GM23338 (cell line): ENCODE measurements at regions not wholly inside any gene's neighbourhood (a gene's known extent, or its start where the extent isn't known, plus 50 kb on each side); places are given as distances from the start of the nearest gene placed in this dataset.

ENCODE experiments used
- ATAC-seq: fragments of 200-7000 bp; cut with Tn5 transposase; 3 replicates; pipeline ENCODE4 v1.9.1; 2020
- DNase-seq: peaks from one replicate; pipeline ENCODE4 v3.0.0-alpha.2; 2015; ENCODE audit warnings: low spot score
- H2AFZ ChIP-seq: fragments of 200-600 bp; sonication (generic); 2 replicates; pipeline ENCODE4 v1.8.0; 2016; ENCODE audit warnings: antibody characterized with exemption, mild to moderate bottlenecking, moderate library complexity
- H3F3A ChIP-seq: fragments of 200-600 bp; sonication (generic); replicated peaks from 2 replicates; pipeline ENCODE4 v1.8.0; 2017; ENCODE audit warnings: antibody characterized with exemption, mixed run types, low read depth
- H3K27ac ChIP-seq: fragments of 200-600 bp; sonication (generic); 2 replicates; pipeline ENCODE4 v1.6.1; 2016; ENCODE audit warnings: low read depth
- H3K27me3 ChIP-seq: fragments of 200-600 bp; sonication (generic); 2 replicates; pipeline ENCODE4 v1.8.0; 2016; ENCODE audit warnings: mild to moderate bottlenecking, mixed run types, moderate library complexity; ENCODE audit not compliant: insufficient read depth
- H3K36me3 ChIP-seq: fragments of 200-600 bp; sonication (generic); 2 replicates; pipeline ENCODE4 v1.8.0; 2016; ENCODE audit warnings: mild to moderate bottlenecking; ENCODE audit not compliant: insufficient read depth
- H3K4me1 ChIP-seq: fragments of 200-600 bp; sonication (generic); 2 replicates; pipeline ENCODE4 v1.8.0; 2016; ENCODE audit warnings: mild to moderate bottlenecking, moderate library complexity; ENCODE audit not compliant: insufficient read depth
- H3K4me2 ChIP-seq: fragments of 200-600 bp; sonication (generic); 2 replicates; pipeline ENCODE4 v1.7.1; 2017; ENCODE audit warnings: mixed run types
- H3K4me3 ChIP-seq: fragments of 200-600 bp; sonication (generic); 2 replicates; pipeline ENCODE4 v1.6.1; 2016; ENCODE audit warnings: mixed run types
- H3K79me2 ChIP-seq: fragments of 200-600 bp; sonication (generic); replicated peaks from 2 replicates; pipeline ENCODE4 v1.8.0; 2017; ENCODE audit warnings: mild to moderate bottlenecking; ENCODE audit not compliant: insufficient read depth
- H3K9me2 ChIP-seq: fragments of 200-600 bp; sonication (generic); 2 replicates; pipeline ENCODE4 v1.8.0; 2017; ENCODE audit not compliant: insufficient read depth
- H4K20me1 ChIP-seq: fragments of 200-600 bp; sonication (generic); replicated peaks from 2 replicates; pipeline ENCODE4 v1.8.0; 2017; ENCODE audit warnings: mild to moderate bottlenecking; ENCODE audit not compliant: insufficient read depth
- H3K27ac Mint-ChIP-seq: 2 replicates; pipeline ENCODE4 v1.8.0; 2020; ENCODE audit warnings: inconsistent platforms, mild to moderate bottlenecking, moderate library complexity, mixed read lengths
- H3K27me3 Mint-ChIP-seq: 3 replicates; pipeline ENCODE4 v1.8.0; 2022; ENCODE audit warnings: low read depth, mild to moderate bottlenecking, moderate library complexity, mixed read lengths, inconsistent platforms; ENCODE audit not compliant: insufficient read depth, poor library complexity
- H3K36me3 Mint-ChIP-seq: 3 replicates; pipeline ENCODE4 v1.8.0; 2021; ENCODE audit warnings: low read depth, mild to moderate bottlenecking, inconsistent platforms, moderate library complexity, mixed read lengths
- H3K4me1 Mint-ChIP-seq: 3 replicates; pipeline ENCODE4 v1.8.0; 2020; ENCODE audit warnings: mild to moderate bottlenecking, inconsistent platforms, mixed read lengths
- H3K4me3 Mint-ChIP-seq: 3 replicates; pipeline ENCODE4 v1.8.0; 2021; ENCODE audit warnings: moderate library complexity, mild to moderate bottlenecking, inconsistent platforms, mixed read lengths
- H3K9me3 Mint-ChIP-seq: 3 replicates; pipeline ENCODE4 v1.8.0; 2020; ENCODE audit warnings: moderate library complexity, mild to moderate bottlenecking, inconsistent platforms, mixed read lengths
- CREB1 ChIP-seq: fragments of 250-450 bp; sonication (Bioruptor Pico); IDR thresholded peaks from 2 replicates; pipeline ENCODE4 v1.5.0; 2020; ENCODE audit warnings: low read depth, mild to moderate bottlenecking, moderate library complexity
- CTCF ChIP-seq, 2 experiments: fragments of 200-600 bp in 1 of 2; sonication (generic) in 1 of 2; conservative IDR thresholded peaks; 2 replicates each; pipeline versions ENCODE4 v1.5.1 to v1.6.1; 2016 to 2017; ENCODE audit warnings: antibody characterized with exemption in 2 of 2, low read depth in 2 of 2, mild to moderate bottlenecking in 2 of 2, moderate library complexity in 1 of 2
- ETS1 ChIP-seq: IDR thresholded peaks from 2 replicates; pipeline ENCODE4 v1.6.1; 2016; ENCODE audit warnings: antibody characterized with exemption
- EZH2 ChIP-seq: fragments of 200-600 bp; sonication (generic); IDR thresholded peaks from one replicate; pipeline ENCODE4 v1.8.0; 2017; ENCODE audit warnings: antibody characterized with exemption, mild to moderate bottlenecking, low read depth; ENCODE audit not compliant: unreplicated experiment
- JUNB ChIP-seq: IDR thresholded peaks from one replicate; pipeline ENCODE4 v1.6.1; 2016; ENCODE audit warnings: antibody characterized with exemption; ENCODE audit not compliant: unreplicated experiment
- NANOG ChIP-seq: IDR thresholded peaks from 2 replicates; pipeline ENCODE4 v1.6.1; 2016; ENCODE audit warnings: antibody characterized with exemption, borderline replicate concordance
- POLR2AphosphoS5 ChIP-seq: IDR thresholded peaks from 2 replicates; pipeline ENCODE4 v1.6.1; 2016; ENCODE audit warnings: antibody characterized with exemption, low read depth
- REST ChIP-seq: IDR thresholded peaks from one replicate; pipeline ENCODE4 v1.6.1; 2018; ENCODE audit warnings: antibody characterized with exemption; ENCODE audit not compliant: unreplicated experiment
- ZNF114 ChIP-seq: fragments of 250-450 bp; sonication (Bioruptor Pico); IDR thresholded peaks from 2 replicates; pipeline ENCODE4 v1.5.0; 2020; ENCODE audit warnings: mild to moderate bottlenecking, moderate library complexity
- ZNF331 ChIP-seq: fragments of 250-450 bp; sonication (Bioruptor Pico); IDR thresholded peaks from 2 replicates; pipeline ENCODE4 v1.5.0; 2020; ENCODE audit warnings: low read depth, mild to moderate bottlenecking, moderate library complexity
- ZNF462 ChIP-seq: fragments of 250-450 bp; sonication (Bioruptor Pico); IDR thresholded peaks from 2 replicates; pipeline ENCODE4 v1.5.0; 2020; ENCODE audit warnings: mild to moderate bottlenecking, moderate library complexity

- Histone ChIP-seq H3K4me1 (no peaks in the 10 kb centered on the region), H4K20me1 (no peaks in the 10 kb centered on the region), H3K27me3 (no peaks in the 10 kb centered on the region), H3K4me3 (no peak overlapping the region), H3F3A (no peaks in the 10 kb centered on the region), H3K27ac (no peak overlapping the region), H2AFZ (peak overlapping the region; percentile 86; the same call in 1 of the 2 replicates), H3K9me2 (no peaks in the 10 kb centered on the region), H3K36me3 (no peaks in the 10 kb centered on the region), H3K4me2 (no peak overlapping the region), H3K79me2 (no peaks in the 10 kb centered on the region)
- Mint-ChIP-seq H3K4me3 (no peak overlapping the region), H3K27me3 (no peaks in the 10 kb centered on the region), H3K4me1 (peaks cover 7% of the 10 kb centered on the region), H3K9me3 (peaks cover 3% of the 10 kb centered on the region; the same call in 1 of the 3 replicates), H3K27ac (no peak overlapping the region), H3K36me3 (no peaks in the 10 kb centered on the region)
- peak; percentile 58 for ATAC-seq
- DNase-seq, result peak; percentile 37
- no peak for TF ChIP-seq POLR2AphosphoS5
- TF ChIP-seq ETS1, result no peak
- TF ChIP-seq JUNB, result no peak
- no peak for TF ChIP-seq ZNF114 (CRISPR knock-in tag)
- no peak for TF ChIP-seq ZNF462 (CRISPR knock-in tag)
- no peak for TF ChIP-seq NANOG
- no peak for TF ChIP-seq CREB1 (CRISPR knock-in tag)
- no peak for TF ChIP-seq CTCF (conservative IDR thresholded peaks at IDR 0.05; ENCODE audit: low read depth in 2 of 2)
- no peak for TF ChIP-seq ZNF331
- no peak for TF ChIP-seq REST
- no peak for TF ChIP-seq EZH2
These were observed 415.0 kb upstream of the XYLT1 start for GRCh38 chr16:17885659-17886207.
